Retina (tissue), 1 donor: ENCODE measurements at regions not wholly inside any gene's neighbourhood (a gene's known extent, or its start where the extent isn't known, plus 50 kb on each side); places are given as distances from the start of the nearest gene placed in this dataset.

Experiments used
- DNase-seq: peaks from one replicate; pipeline ENCODE4 v3.0.0-alpha.2; 2016

DNA sequence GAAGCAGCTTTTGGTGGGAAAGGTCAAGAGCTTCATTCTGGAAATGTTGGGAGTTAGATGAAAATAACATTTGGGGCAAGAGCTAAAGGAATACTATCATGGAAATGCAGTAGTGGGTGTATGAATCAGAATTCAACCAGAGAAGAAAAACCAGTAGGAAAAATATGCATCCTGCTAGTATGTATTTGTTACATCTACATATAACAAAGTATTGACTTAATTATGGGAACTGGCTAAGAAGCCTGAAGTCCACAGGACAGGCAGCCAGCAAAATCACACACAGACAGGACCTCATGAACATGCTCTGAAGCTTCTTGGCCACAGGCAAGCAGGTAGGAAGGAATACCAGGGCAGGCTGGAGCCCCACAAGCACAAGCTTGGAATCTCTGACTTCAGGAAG, 185.8 kb downstream of the FBXO15 start:
- no peak for DNase-seq

DNA sequence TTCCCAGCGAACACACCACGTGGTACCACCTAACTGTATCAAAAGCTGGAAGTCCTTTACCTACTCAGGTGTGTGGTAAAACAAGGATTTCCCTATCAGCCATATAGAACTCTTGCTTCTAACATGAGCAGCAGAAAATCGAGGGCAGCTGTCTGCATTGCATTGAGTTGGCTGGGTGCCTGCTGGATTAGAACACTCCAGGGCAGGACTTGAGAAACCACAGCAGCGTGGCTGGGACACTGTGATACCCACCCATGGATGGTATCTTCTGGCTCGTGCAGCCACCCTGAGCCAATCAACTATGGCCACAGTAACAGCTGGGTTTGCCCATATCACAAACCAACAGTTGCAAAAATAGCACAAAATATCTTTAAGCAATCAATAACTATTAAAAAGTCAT, 188.3 kb downstream of the FBXO15 start:
- DNase-seq: no peak

DNA sequence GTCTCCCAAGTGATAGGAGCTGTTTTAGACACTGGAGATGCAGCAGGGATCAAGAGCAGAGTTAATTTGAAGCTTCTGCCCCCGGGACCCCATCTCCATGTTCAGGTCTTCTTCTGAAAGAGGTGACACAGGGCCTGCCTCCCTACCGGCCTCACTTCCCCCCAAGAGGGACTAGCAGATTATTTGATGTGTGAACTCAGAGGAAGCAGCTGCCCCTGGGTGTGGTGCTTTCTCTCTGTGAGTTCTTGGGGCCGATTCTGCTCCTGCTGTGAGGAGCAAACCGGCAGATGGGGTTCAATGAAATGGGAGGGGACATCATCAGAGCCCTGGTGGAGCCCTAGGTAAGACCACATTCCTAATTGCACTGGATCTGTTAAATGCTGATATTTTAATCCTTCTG, 193.4 kb downstream of the FBXO15 start:
- DNase-seq: no peak

DNA sequence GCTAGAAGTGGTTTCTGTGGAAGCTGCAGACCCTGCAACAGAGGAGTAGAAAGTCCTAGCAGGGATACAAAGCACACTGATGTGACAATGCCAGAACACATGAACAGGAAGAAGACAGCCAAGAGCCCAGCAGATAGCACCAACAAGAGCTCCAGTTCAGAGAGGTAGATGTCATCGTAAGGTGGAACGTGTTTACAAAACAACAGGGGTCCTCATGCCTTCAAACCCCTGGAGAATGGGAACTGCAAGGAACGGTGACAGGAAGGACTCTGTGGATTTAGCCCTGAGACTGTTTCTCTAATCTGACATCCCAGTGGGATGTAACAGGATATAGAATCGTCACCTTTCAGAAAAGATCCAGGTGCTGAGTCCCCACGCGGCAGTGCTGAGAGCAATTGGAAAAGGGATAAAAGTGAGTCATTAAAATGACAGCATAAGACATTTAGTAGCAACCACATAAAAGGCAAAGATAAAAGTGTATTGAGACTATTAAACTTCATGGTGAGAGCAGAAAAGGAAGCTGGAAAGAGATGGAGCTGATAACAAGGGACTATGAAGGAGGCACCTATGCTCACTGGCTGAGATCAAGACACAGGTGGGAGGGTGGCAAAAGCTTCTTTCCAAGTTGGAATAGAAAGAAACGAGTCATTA, 195.2 kb downstream of the FBXO15 start:
- no peak for DNase-seq

DNA sequence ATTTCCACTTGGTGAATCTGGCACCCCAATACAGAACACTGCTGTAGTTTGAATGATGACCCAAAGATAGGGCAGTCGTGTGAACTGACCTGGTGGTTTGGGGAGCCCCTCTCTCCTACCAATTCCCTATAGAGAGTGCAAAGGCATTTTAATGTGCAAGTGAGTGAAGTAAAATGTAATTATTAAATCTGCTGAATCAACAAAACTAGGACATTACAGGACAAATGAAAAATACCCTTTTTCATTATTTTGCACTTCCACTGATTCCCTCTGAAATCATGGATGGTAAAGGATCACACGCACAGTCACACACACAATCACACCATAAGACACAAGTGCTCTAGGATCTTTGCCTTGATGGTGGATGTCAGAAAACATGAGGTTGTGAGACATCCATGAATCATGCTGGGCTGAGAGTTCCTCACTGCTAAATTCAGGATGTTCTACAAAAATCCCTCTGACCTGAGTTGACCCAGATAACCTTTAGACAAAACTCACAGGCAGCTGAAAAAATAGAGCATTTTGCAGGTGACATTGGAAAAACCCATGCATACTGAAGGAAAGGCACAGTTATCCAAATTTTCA, 197.4 kb downstream of the FBXO15 start:
- no peak for DNase-seq

GRCh38 chr18:73948497-73948896, 199.1 kb downstream of the FBXO15 start:
- DNase-seq: no peak

DNA sequence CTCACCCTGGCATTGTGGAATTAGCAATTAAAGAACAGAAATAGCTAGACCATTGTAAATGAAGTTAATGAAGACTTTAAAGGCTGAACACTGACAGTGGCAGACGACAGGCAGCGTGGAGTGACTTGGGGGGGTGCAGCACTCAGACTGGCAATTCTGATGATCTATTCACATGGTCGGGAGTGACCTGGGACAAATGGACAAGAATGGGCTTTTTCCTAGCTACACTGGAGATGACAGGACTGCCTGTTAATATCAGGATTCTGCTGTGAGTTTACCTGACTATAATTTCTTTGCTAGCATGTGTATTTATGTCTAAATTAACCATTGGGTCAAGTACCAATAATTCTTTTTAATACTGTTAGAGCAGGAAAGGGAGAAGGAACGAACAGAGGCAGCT, 199.6 kb downstream of the FBXO15 start:
- DNase-seq: no peak

DNA sequence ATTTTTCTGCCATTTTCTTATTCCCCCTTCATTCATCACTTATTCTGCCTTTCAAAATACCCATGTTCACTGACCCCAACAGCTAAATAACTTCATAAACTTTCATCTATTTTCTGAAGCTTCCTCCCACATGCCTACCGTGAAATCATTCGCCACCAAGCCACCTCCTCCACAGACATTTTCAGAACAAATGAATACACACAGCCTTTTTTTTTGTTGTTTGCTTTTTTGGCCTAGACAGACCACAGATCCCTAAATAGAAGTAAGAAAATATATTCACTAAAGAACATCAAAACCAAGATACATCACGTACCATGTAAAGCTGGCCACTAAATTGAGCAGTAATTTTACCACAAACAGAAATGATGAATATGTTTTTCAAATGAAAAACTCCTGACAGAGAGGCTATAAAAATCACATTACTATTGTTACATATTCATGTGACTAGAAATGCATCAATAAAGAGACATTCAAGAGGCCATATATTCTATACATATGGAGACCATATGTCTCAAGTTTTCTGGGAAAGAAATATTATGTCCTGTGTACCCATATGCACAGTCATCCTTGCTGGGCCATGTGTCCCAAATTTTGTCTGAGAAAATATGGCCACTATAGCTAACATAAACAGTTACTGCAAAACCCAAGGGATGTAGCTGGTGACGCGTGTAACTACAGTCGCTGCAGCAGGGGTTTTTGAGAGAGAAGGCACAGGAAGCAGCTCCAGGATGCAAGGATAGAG, 200.3 kb downstream of the FBXO15 start:
- DNase-seq: no peak

DNA sequence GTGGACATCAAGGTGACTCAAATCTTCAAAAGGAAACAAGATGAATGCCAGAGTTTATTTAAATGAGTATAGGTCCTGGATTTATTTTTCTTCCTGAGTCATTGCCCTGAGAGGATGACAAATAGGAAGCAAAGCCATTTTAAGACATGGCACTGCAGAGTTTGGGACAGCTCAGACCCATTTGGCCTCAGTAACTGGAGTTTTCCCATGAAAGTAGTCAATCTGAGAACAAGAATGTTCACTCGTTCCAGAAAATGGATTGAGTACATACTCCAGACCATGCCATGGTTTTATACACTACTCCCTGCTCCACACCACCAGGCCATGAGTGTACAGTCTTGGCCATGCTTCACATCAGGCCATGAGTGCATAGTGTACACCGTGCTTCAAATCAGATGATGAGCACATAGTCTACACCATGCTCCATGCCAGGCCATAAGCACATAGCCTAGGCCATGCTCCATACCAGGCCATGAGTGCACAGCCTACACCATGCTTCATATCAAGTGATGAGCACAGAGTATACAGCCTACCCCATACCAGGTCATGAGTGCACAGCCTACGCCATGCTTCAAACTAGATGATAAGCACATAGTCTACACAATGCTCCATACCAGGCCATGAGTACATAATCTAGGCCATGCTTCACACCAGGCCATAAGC, 202.4 kb downstream of the FBXO15 start:
- no peak for DNase-seq

DNA sequence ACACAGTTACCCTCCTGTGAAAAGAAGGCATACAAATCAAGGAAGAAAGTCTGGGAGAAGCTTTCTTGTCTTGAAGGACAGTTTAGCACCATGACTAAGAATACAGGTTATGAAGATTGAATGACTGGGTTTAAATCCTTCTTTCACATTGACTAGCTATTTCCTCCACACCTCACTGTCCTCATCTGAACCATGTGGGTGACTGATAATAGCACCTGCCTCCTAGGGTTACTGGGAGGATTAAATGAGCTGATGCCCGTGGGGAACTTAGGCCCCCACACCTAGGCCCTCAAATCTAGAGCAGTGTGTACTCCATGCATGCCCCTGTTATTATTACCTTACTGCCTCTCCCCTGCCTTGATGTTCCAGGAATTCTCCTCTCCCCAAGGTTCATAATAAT, 202.9 kb downstream of the FBXO15 start:
- DNase-seq: no peak

GRCh38 chr18:73943763-73944162, 203.9 kb downstream of the FBXO15 start:
- DNase-seq: no peak

GRCh38 chr18:73942956-73943355, 204.7 kb downstream of the FBXO15 start:
- DNase-seq: no peak

GRCh38 chr18:73942081-73942625, 205.5 kb downstream of the FBXO15 start:
- no peak for DNase-seq

DNA sequence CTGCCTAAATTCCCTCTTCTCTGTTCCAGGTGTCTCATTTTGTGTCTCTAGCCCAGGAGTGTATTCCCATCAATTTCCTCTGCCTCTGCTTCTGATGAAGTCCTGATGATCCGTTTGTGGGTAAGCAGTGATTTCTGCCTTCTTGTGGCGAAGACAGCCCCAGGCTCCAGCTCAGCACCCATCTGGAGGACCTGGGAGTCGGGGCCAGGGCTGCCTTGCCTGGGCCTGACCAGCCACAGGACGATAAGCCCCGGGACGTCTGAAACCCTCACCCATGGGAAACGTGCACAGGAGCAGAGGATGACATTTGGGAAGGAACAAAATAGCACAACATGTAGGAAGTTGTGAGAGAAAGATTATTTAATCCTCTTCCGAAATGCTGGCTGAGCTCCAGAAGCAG, 206.9 kb downstream of the FBXO15 start:
- DNase-seq: no peak

GRCh38 chr18:73939391-73939790, 208.2 kb downstream of the FBXO15 start:
- DNase-seq: no peak

DNA sequence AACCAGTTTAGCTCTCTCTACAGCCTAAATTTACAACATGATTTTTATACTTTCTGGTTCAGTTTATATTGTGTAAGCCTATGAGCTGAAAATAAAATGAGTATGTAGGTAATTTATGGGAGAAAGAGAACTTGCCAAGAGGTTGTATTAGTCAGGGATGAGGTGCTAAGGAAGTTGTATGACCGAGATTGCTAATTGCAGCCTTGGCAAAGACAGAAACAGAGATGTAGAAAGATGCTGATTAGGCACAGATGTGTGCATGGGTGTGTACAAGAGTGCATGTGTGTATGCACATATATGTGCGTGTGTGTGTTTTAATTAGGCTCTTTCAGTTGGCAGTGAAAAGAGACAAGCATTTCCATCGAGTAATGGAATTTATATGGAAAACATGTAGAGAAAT, 213.9 kb downstream of the FBXO15 start:
- no peak for DNase-seq

GRCh38 chr18:73932976-73933375, 214.7 kb downstream of the FBXO15 start:
- DNase-seq: no peak

GRCh38 chr18:73927496-73927895, 220.1 kb downstream of the FBXO15 start:
- no peak for DNase-seq

GRCh38 chr18:73924836-73925235, 222.8 kb downstream of the FBXO15 start:
- no peak for DNase-seq

- DNase-seq: no peak
Measured at GRCh38 chr18:73924307-73924706, 223.3 kb downstream of the FBXO15 start.

- no peak for DNase-seq
Measured at GRCh38 chr18:73923866-73924265, 223.8 kb downstream of the FBXO15 start.

DNA sequence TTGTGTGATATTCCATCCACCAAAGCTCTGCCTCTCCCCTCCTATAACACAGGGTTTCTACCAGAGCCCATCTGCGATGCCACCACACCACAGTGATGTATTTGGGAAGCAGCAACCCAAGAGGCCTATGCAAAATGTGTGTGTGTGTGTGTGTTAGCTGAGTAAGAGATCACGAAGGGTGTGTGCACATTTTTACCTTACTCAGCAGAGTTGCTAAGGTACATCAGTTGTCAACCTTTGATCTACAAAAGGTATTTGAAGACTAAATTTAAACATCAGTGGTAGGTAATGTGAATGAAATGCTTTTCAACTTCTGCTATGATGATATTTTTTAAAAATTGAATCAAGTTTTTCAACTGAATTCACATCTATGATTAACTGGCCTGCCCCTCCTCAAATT, 227.6 kb downstream of the FBXO15 start:
- DNase-seq: no peak

GRCh38 chr18:73918816-73919215, 228.8 kb downstream of the FBXO15 start:
- DNase-seq: no peak

GRCh38 chr18:73917046-73917445, 230.6 kb downstream of the FBXO15 start:
- no peak for DNase-seq
